ENCODE measurements at regions not wholly inside any gene's neighbourhood (a gene's known extent, or its start where the extent isn't known, plus 50 kb on each side); places are given as distances from the start of the nearest gene placed in this dataset.

DNA sequence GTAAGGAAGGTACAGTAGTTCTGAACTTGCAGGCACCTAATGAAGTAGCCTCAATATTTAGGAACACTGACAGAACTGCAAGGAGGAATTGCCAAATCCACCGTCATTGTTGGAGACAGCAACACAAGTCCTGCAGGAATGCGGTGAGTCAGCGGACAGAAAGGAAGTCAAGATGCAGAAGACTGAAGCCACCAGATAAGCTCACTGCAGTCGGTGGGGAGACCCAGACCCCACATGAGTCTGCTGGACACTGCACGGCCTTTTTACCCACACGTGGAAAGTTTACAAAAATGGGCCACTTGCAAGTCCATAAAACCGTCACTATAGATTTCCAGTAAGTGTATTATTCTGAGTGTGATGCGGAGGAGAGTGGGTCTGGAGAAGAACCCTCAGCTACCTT, 1471.6 kb downstream of the TBC1D22A start:
- intact Hi-C loops (cut with DNase I) = no loop called here
- no peaks in the 10 kb centered on the region for H3K27me3 ChIP-seq
- H3K9me3 ChIP-seq (replicated peaks in 1 of 3) = no peaks in the 10 kb centered on the region
- WGBS, 4 donors = 83 to 91% (median 87%) methylated on average over 8 of the region's 8 CpGs
- no peak for TF ChIP-seq POLR2A (IDR thresholded peaks at IDR 0.05)
- TF ChIP-seq, protein P1, sequence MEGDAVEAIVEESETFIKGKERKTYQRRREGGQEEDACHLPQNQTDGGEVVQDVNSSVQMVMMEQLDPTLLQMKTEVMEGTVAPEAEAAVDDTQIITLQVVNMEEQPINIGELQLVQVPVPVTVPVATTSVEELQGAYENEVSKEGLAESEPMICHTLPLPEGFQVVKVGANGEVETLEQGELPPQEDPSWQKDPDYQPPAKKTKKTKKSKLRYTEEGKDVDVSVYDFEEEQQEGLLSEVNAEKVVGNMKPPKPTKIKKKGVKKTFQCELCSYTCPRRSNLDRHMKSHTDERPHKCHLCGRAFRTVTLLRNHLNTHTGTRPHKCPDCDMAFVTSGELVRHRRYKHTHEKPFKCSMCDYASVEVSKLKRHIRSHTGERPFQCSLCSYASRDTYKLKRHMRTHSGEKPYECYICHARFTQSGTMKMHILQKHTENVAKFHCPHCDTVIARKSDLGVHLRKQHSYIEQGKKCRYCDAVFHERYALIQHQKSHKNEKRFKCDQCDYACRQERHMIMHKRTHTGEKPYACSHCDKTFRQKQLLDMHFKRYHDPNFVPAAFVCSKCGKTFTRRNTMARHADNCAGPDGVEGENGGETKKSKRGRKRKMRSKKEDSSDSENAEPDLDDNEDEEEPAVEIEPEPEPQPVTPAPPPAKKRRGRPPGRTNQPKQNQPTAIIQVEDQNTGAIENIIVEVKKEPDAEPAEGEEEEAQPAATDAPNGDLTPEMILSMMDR (IDR thresholded peaks at IDR 0.05) = no peak
- no peaks in the 10 kb centered on the region for H3K4me1 ChIP-seq (replicated peaks in 1 of 2)
- no peak overlapping the region for H3K27ac ChIP-seq
- DNase-seq = peak in 1 of 7 donors; percentile 36
- no peak overlapping the region for H3K4me3 ChIP-seq
- no peaks in the 10 kb centered on the region for H3K36me3 ChIP-seq (replicated peaks in 1 of 2)

DNA sequence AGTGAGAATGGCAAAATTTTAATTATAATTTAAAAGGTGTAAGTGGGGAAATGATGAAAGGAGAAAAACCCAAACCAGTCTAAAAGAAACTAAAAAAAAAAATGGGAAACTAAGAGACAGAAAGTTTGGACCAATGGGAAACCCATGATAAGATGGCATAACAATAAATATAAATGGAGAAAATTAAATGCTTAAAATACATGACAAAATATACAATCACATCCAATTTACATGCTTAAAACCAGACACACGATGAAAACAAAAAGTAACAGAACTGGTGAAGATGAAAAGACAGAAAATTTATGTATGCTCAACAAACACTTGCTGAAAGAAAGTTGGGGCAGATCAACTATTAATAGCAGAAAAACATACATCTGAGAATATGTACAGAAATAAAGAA, 1471.1 kb downstream of the TBC1D22A start:
- intact Hi-C loops (cut with DNase I) = no loop called here

DNA sequence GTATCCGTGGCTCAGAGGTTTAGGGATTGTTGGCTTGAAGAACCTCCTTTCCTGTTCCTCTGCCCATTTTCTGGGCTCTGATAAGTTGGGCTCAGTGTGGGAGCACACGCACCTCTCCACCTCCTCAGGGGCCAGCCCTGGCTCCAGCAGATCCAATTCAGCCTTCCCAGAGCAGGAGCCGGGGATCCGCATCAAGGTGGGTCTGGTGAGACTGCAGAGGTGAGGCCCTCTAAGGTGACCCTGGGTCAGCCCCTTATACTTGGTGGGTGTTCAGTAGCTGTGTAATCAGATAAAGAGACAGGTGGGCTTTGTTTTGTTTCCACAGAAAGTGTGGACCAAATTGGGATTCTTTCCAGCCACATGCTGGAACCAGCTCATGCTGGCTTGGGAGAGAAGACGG, 1466.0 kb downstream of the TBC1D22A start:
- WGBS, 4 donors = 86 to 93% (median 89%) methylated on average over 3 to 5 of the region's 5 CpGs

More for the DNA sequence above, 1471.1 kb downstream of the TBC1D22A start:
- H3K27ac ChIP-seq = no peak overlapping the region
- WGBS, 4 donors = 81 to 92% (median 82%) methylated on average over 1 of the region's 1 CpG
- TF ChIP-seq POLR2A (IDR thresholded peaks at IDR 0.05) = no peak
- TF ChIP-seq, protein P1 (IDR thresholded peaks at IDR 0.05) = no peak
- no peaks in the 10 kb centered on the region for H3K4me1 ChIP-seq (replicated peaks in 1 of 2)
- H3K36me3 ChIP-seq (replicated peaks in 1 of 2) = no peaks in the 10 kb centered on the region
- no peaks in the 10 kb centered on the region for H3K27me3 ChIP-seq
- no peak overlapping the region for H3K4me3 ChIP-seq
- H3K9me3 ChIP-seq (replicated peaks in 1 of 3) = no peaks in the 10 kb centered on the region
- DNase-seq = no peak

DNA sequence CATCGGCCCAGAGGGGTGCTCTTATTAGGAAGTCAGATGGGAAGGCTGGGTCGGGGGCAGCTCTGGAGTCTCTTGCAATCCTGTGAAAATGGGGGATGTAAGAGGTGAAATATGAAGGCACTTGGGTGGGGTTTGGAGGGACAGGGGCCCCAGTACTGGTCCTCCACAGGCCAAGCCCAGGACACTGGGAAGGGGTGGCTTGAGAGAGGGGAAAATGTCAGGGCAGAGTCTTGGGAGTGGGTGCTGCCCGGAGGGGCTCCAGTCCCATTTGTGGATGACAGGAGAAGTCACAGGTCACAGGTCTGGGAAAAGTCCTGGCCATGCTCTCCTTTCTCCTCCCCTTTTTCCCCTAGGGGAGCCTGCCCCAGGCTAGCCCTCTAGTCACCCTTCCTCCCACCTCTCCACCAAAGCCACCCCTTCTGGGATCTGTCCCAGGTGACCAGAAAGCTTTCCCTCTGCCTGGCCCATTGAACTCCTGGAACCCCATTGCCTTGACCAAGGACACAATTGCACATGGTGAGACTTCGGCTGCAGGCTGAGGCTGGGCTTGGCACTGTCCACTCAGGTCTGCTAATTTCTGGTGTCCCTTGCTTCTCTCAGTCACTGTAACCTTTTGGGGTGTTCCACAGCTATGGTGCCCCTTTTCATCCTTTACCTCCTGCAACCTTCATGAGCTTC, 1465.0 kb downstream of the TBC1D22A start:
- Histone ChIP-seq H3K4me1 (replicated peaks in 1 of 2) (no peaks in the 10 kb centered on the region), H3K9me3 (replicated peaks in 1 of 3) (no peaks in the 10 kb centered on the region), H3K27me3 (no peaks in the 10 kb centered on the region), H3K27ac (no peak overlapping the region), H3K4me3 (no peak overlapping the region), H3K36me3 (replicated peaks in 1 of 2) (no peaks in the 10 kb centered on the region)
- DNase-seq = peak in 2 of 7 donors; percentile 3 to 33
- WGBS, 4 donors = 70 to 92% (median 84%) methylated on average over 4 of the region's 4 CpGs
- intact Hi-C loops (cut with DNase I) = no loop called here
- TF ChIP-seq, protein P1 (IDR thresholded peaks at IDR 0.05) = no peak
- TF ChIP-seq POLR2A (IDR thresholded peaks at IDR 0.05) = no peak

More for the DNA sequence above, 1466.0 kb downstream of the TBC1D22A start:
- no peaks in the 10 kb centered on the region for H3K4me1 ChIP-seq (replicated peaks in 1 of 2)
- H3K36me3 ChIP-seq (replicated peaks in 1 of 2) = no peaks in the 10 kb centered on the region
- H3K27ac ChIP-seq = no peak overlapping the region
- H3K4me3 ChIP-seq = no peak overlapping the region
- intact Hi-C loops (cut with DNase I) = no loop called here
- H3K27me3 ChIP-seq = no peaks in the 10 kb centered on the region
- TF ChIP-seq, protein P1 (IDR thresholded peaks at IDR 0.05) = no peak
- TF ChIP-seq POLR2A (IDR thresholded peaks at IDR 0.05) = no peak
- DNase-seq = peak in 1 of 7 donors; percentile 6
- no peaks in the 10 kb centered on the region for H3K9me3 ChIP-seq (replicated peaks in 1 of 3)

Data from adrenal gland (tissue), 9 donors.